Testis (tissue), 2 donors: ENCODE measurements at regions not wholly inside any gene's neighbourhood (a gene's known extent, or its start where the extent isn't known, plus 50 kb on each side); places are given as distances from the start of the nearest gene placed in this dataset.

Source experiments
- DNase-seq: peaks from one replicate; pipeline ENCODE4 v3.0.0-alpha.2; 2019
- H3K27ac ChIP-seq, 2 donors: fragments of 200-600 bp; sonication (generic); one replicate each; pipeline ENCODE4 v1.5.1; 2019
- H3K27me3 ChIP-seq: fragments of 200-600 bp; sonication (generic); one replicate; pipeline ENCODE4 v1.5.1; 2019
- H3K36me3 ChIP-seq: fragments of 200-600 bp; sonication (generic); one replicate; pipeline ENCODE4 v1.5.1; 2017; ENCODE audit warnings: low read depth; ENCODE audit errors: missing control alignments
- H3K4me1 ChIP-seq: fragments of 200-600 bp; sonication (generic); one replicate; pipeline ENCODE4 v1.5.1; 2019
- H3K4me3 ChIP-seq, 2 donors: fragments of 200-600 bp; sonication (generic); one replicate each; pipeline ENCODE4 v1.5.1; 2017 to 2019
- H3K9me3 ChIP-seq: fragments of 200-600 bp; sonication (generic); one replicate; pipeline ENCODE4 v1.5.1; 2017
- CTCF ChIP-seq, 3 experiments: fragments of 450-650 bp in 2 of 3; fragments of 200-600 bp in 1 of 3; sonication (generic) in 1 of 3; IDR thresholded peaks; one replicate each; pipeline ENCODE4 v1.5.1; 2016 to 2019; ENCODE audit warnings: antibody characterized with exemption in 3 of 3, mild to moderate bottlenecking in 2 of 3, moderate library complexity in 1 of 3
- POLR2A ChIP-seq: fragments of 450-650 bp; IDR thresholded peaks from one replicate; pipeline ENCODE4 v1.6.1; 2017; ENCODE audit warnings: antibody characterized with exemption, mild to moderate bottlenecking, moderate library complexity
- WGBS, 2 donors: methylation state at CpG; one replicate each; pipeline ENCODE4 v1.1.5; 2018; 5-methylcytosine and 5-hydroxymethylcytosine counted together
- intact Hi-C: fragments of 100-400 bp; cut with DNase I; formaldehyde crosslinking; loops from one replicate; pipeline ENCODE4 v1.15.1; 2023; ENCODE audit warnings: low total_unique reads

GRCh38 chr5:136701191-136701590 lies 335.8 kb upstream of the TRPC7 start:
- Histone ChIP-seq H3K9me3 (no peaks in the 10 kb centered on the region), H3K4me3 (no peak overlapping the region), H3K36me3 (no peaks in the 10 kb centered on the region), H3K4me1 (no peaks in the 10 kb centered on the region), H3K27ac (no peak overlapping the region), H3K27me3 (no peaks in the 10 kb centered on the region)
- intact Hi-C loops = no loop called here
- 85 to 93% methylated on average over 1 of the region's 1 CpG for WGBS, 2 donors
- TF ChIP-seq POLR2A (no peak), CTCF (IDR thresholded peaks at IDR 0.05) (no peak)
- no peak for DNase-seq

- intact Hi-C loops = no loop called here
- H3K4me3 ChIP-seq = no peak overlapping the region
- H3K9me3 ChIP-seq = no peaks in the 10 kb centered on the region
- TF ChIP-seq POLR2A (no peak), CTCF (IDR thresholded peaks at IDR 0.05) (no peak)
- no peak overlapping the region for H3K27ac ChIP-seq
- no peaks in the 10 kb centered on the region for H3K36me3 ChIP-seq
- no peaks in the 10 kb centered on the region for H3K4me1 ChIP-seq
- no peaks in the 10 kb centered on the region for H3K27me3 ChIP-seq
- DNase-seq = no peak
- whole genome bisulfite sequencing, 2 donors = 62 to 70% methylated on average over 7 of the region's 7 CpGs
Observed at GRCh38 chr5:136699651-136700050, 334.3 kb upstream of the TRPC7 start.

GRCh38 chr5:136698970-136699369 lies 333.6 kb upstream of the TRPC7 start:
- no peaks in the 10 kb centered on the region for H3K27me3 ChIP-seq
- no peak overlapping the region for H3K4me3 ChIP-seq
- DNase-seq = no peak
- WGBS, 2 donors = 86 to 88% methylated on average over 5 of the region's 5 CpGs
- no peaks in the 10 kb centered on the region for H3K9me3 ChIP-seq
- H3K4me1 ChIP-seq = no peaks in the 10 kb centered on the region
- TF ChIP-seq CTCF (IDR thresholded peaks at IDR 0.05) = no peak
- intact Hi-C loops = no loop called here
- no peaks in the 10 kb centered on the region for H3K36me3 ChIP-seq
- H3K27ac ChIP-seq = no peak overlapping the region

- Histone ChIP-seq H3K4me1 (no peaks in the 10 kb centered on the region), H3K27ac (no peak overlapping the region), H3K4me3 (no peak overlapping the region), H3K9me3 (no peaks in the 10 kb centered on the region), H3K36me3 (no peaks in the 10 kb centered on the region), H3K27me3 (no peaks in the 10 kb centered on the region)
- no peak for DNase-seq
- intact Hi-C loops = no loop called here
- WGBS, 2 donors = 73 to 76% methylated on average over 4 of the region's 4 CpGs
- TF ChIP-seq POLR2A (no peak), CTCF (IDR thresholded peaks at IDR 0.05) (no peak)
Observed at GRCh38 chr5:136694258-136694657, 328.9 kb upstream of the TRPC7 start.

- intact Hi-C loops = no loop called here
- H3K27me3 ChIP-seq = no peaks in the 10 kb centered on the region
- WGBS, 2 donors = 42 to 44% methylated on average over 2 of the region's 2 CpGs
- no peak overlapping the region for H3K27ac ChIP-seq
- H3K36me3 ChIP-seq = no peaks in the 10 kb centered on the region
- H3K4me3 ChIP-seq = no peak overlapping the region
- TF ChIP-seq POLR2A (no peak), CTCF (IDR thresholded peaks at IDR 0.05) (no peak)
- H3K9me3 ChIP-seq = no peaks in the 10 kb centered on the region
- H3K4me1 ChIP-seq = no peaks in the 10 kb centered on the region
- no peak for DNase-seq
Observed at GRCh38 chr5:136689552-136689951, 324.2 kb upstream of the TRPC7 start.
